HCT116 (cell line): ENCODE measurements at regions not wholly inside any gene's neighbourhood (a gene's known extent, or its start where the extent isn't known, plus 50 kb on each side); places are given as distances from the start of the nearest gene placed in this dataset.

Experiments
- ATAC-seq: fragments of 200-7000 bp; cut with Tn5 transposase; 2 replicates; pipeline ENCODE4 v1.9.1; 2020; ENCODE audit warnings: mild to moderate bottlenecking, moderate library complexity
- BruUV-seq: library from RNA; stranded (reverse); fragments of 400-500 nt; replicated peaks from 2 replicates; lab custom pipeline; 2021; lab: Mats Ljungman, UMichigan
- CTCF ChIA-PET: fragments of 300-600 bp; sonication (Branson Sonifier 250); formaldehyde crosslinking; loops from one replicate; lab custom pipeline; 2021; ENCODE audit warnings: antibody characterized with exemption; lab: Charles Lee
- POLR2A ChIA-PET: fragments of 300-600, 350-600 bp; sonication (Branson Sonifier 250); formaldehyde crosslinking; loops from one replicate; lab custom pipeline; 2021; ENCODE audit warnings: antibody characterized with exemption; lab: Charles Lee
- RAD21 ChIA-PET, 2 experiments: fragments of 300-600 bp; sonication (Branson Sonifier 250); formaldehyde crosslinking; loops; one replicate each; lab custom pipeline; 2023; ENCODE audit warnings: low total read pairs in 2 of 2; ENCODE audit not compliant: uncharacterized antibody in 2 of 2, unreplicated experiment in 2 of 2, low non-redundant PET in 1 of 2; lab: Charles Lee
- DNase-seq: peaks from one replicate; pipeline ENCODE4 v3.0.0-alpha.2; 2010; ENCODE audit warnings: low read depth, low spot score
- H2AFZ ChIP-seq: fragments of 200-600 bp; shearing (Covaris generic), sonication (generic); 2 replicates; pipeline ENCODE4 v1.6.1; 2017; ENCODE audit warnings: low read depth, mixed run types, mixed read lengths, antibody characterized with exemption, low read length; ENCODE audit not compliant: poor library complexity, severe bottlenecking
- H3K27ac ChIP-seq: 2 replicates; pipeline ENCODE4 v1.5.1; 2012; ENCODE audit warnings: low read depth, low read length
- H3K27me3 ChIP-seq: fragments of 200-600 bp; sonication (generic); 2 replicates; pipeline ENCODE4 v1.6.1; 2016; ENCODE audit warnings: mixed run types, low read length, mixed read lengths; ENCODE audit not compliant: insufficient read depth
- H3K36me3 ChIP-seq, 2 experiments: fragments of 200-500 bp in 1 of 2; fragments of 200-600 bp in 1 of 2; sonication (Bioruptor generic) in 1 of 2; sonication (generic) in 1 of 2; 2 replicates each; pipeline versions ENCODE4 v1.5.1 to v1.6.1; 2014 to 2016; ENCODE audit warnings: low read length in 2 of 2, inconsistent platforms in 1 of 2, mixed read lengths in 1 of 2, mixed run types in 1 of 2; ENCODE audit not compliant: insufficient read depth in 2 of 2, control insufficient read depth in 1 of 2
- H3K4me1 ChIP-seq, 2 experiments: fragments of 200-600 bp in 1 of 2; sonication (generic) in 1 of 2; 2 replicates each; pipeline versions ENCODE4 v1.5.1 to v1.6.1; 2012 to 2017; ENCODE audit warnings: low read length in 2 of 2, inconsistent platforms in 1 of 2, mild to moderate bottlenecking in 1 of 2, mixed read lengths in 1 of 2, mixed run types in 1 of 2, moderate library complexity in 1 of 2; ENCODE audit not compliant: insufficient read depth in 2 of 2, control insufficient read depth in 1 of 2
- H3K4me2 ChIP-seq: fragments of 200-600 bp; sonication (generic); 2 replicates; pipeline ENCODE4 v1.6.1; 2017; ENCODE audit warnings: mixed run types, low read length, mixed read lengths
- H3K4me3 ChIP-seq, 2 experiments: fragments of 200-600 bp in 1 of 2; sonication (generic) in 1 of 2; replicated peaks in 1 of 2; 2 replicates each; pipeline ENCODE4 v1.5.1; 2011 to 2016; ENCODE audit warnings: low read length in 2 of 2, control low read depth in 1 of 2, low read depth in 1 of 2, mild to moderate bottlenecking in 1 of 2, mixed read lengths in 1 of 2, mixed run types in 1 of 2
- H3K79me2 ChIP-seq: fragments of 200-600 bp; sonication (generic); 2 replicates; pipeline ENCODE4 v1.6.1; 2017; ENCODE audit warnings: mild to moderate bottlenecking, mixed run types, low read length, moderate library complexity, mixed read lengths; ENCODE audit not compliant: insufficient read depth
- H3K9ac ChIP-seq: fragments of 200-600 bp; sonication (generic); 2 replicates; pipeline ENCODE4 v1.6.1; 2016; ENCODE audit warnings: low read length, mixed read lengths
- H3K9me2 ChIP-seq: fragments of 200-600 bp; sonication (generic), shearing (Covaris generic); 2 replicates; pipeline ENCODE4 v1.6.1; 2017; ENCODE audit warnings: mixed run types, mild to moderate bottlenecking, moderate library complexity; ENCODE audit not compliant: insufficient read depth
- H3K9me3 ChIP-seq, 2 experiments: fragments of 200-500 bp in 1 of 2; fragments of 200-600 bp in 1 of 2; sonication (Bioruptor generic) in 1 of 2; sonication (generic) in 1 of 2; 2 replicates each; pipeline ENCODE4 v1.6.1; 2014 to 2017; ENCODE audit warnings: low read length in 2 of 2, mixed read lengths in 2 of 2, inconsistent platforms in 1 of 2, low read depth in 1 of 2, mild to moderate bottlenecking in 1 of 2, mixed run types in 1 of 2, moderate library complexity in 1 of 2; ENCODE audit not compliant: control insufficient read depth in 1 of 2, insufficient read depth in 1 of 2
- H4K20me1 ChIP-seq: fragments of 200-600 bp; sonication (generic), shearing (Covaris generic); 2 replicates; pipeline ENCODE4 v1.6.1; 2017; ENCODE audit warnings: mixed run types, mild to moderate bottlenecking, moderate library complexity; ENCODE audit not compliant: insufficient read depth
- ATF3 ChIP-seq: IDR thresholded peaks from 2 replicates; pipeline ENCODE4 v1.6.1; 2012
- CBX3 ChIP-seq: IDR thresholded peaks from 2 replicates; pipeline ENCODE4 v1.6.1; 2012; ENCODE audit warnings: low read depth
- EGR1 ChIP-seq: IDR thresholded peaks from 2 replicates; pipeline ENCODE4 v1.6.1; 2012; ENCODE audit warnings: low read depth
- EZH2 ChIP-seq: fragments of 200-600 bp; sonication (generic); IDR thresholded peaks from 2 replicates; pipeline ENCODE4 v1.6.1; 2017; ENCODE audit warnings: antibody characterized with exemption, mixed run types
- EZH2phosphoT487 ChIP-seq: fragments of 200-600 bp; IDR thresholded peaks from 2 replicates; pipeline ENCODE4 v1.6.1; 2018; ENCODE audit warnings: antibody characterized with exemption, borderline replicate concordance
- FOSL1 ChIP-seq: IDR thresholded peaks from 2 replicates; pipeline ENCODE4 v1.6.1; 2012; ENCODE audit warnings: low read depth
- MAX ChIP-seq: IDR thresholded peaks from 2 replicates; pipeline ENCODE4 v1.6.1; 2012
- POLR2A ChIP-seq: IDR thresholded peaks from 2 replicates; pipeline ENCODE4 v1.7.0; 2011; ENCODE audit warnings: borderline replicate concordance; ENCODE audit not compliant: insufficient read depth, insufficient read length; ENCODE audit errors: extremely low read depth
- POLR2AphosphoS5 ChIP-seq: IDR thresholded peaks from 2 replicates; pipeline ENCODE4 v1.6.1; 2011; ENCODE audit warnings: mild to moderate bottlenecking, low read depth, low read length, moderate library complexity
- RAD21 ChIP-seq: IDR thresholded peaks from 2 replicates; pipeline ENCODE4 v1.6.1; 2012; ENCODE audit warnings: low read depth, mild to moderate bottlenecking
- SIN3A ChIP-seq: IDR thresholded peaks from 2 replicates; pipeline ENCODE4 v1.6.1; 2012; ENCODE audit warnings: low read depth
- SP1 ChIP-seq: IDR thresholded peaks from 2 replicates; pipeline ENCODE4 v1.6.1; 2012; ENCODE audit warnings: low read depth
- TCF7L2 ChIP-seq: IDR thresholded peaks from 2 replicates; pipeline ENCODE4 v1.7.0; 2011; ENCODE audit warnings: borderline replicate concordance, inconsistent platforms; ENCODE audit not compliant: insufficient read depth, insufficient read length; ENCODE audit errors: extremely low read depth
- YY1 ChIP-seq: IDR thresholded peaks from 2 replicates; pipeline ENCODE4 v1.6.1; 2011; ENCODE audit warnings: low read length, low read depth, moderate library complexity, mild to moderate bottlenecking; ENCODE audit not compliant: insufficient replicate concordance; ENCODE audit errors: extremely low read depth
- ZBTB33 ChIP-seq: IDR thresholded peaks from 2 replicates; pipeline ENCODE4 v1.6.1; 2011; ENCODE audit warnings: mild to moderate bottlenecking, low read length, moderate library complexity; ENCODE audit not compliant: insufficient replicate concordance; ENCODE audit errors: extremely low read depth
- ZFX ChIP-seq: fragments of 450-650 bp; IDR thresholded peaks from 2 replicates; pipeline ENCODE4 v1.6.1; 2017
- ZNF274 ChIP-seq: fragments of 200-500 bp; sonication (Bioruptor generic); IDR thresholded peaks from 2 replicates; pipeline ENCODE4 v1.6.1; 2014; ENCODE audit warnings: mild to moderate bottlenecking, low read depth, low read length, inconsistent platforms
- intact Hi-C: fragments of 100-400 bp; cut with micrococcal nuclease; formaldehyde crosslinking; loops from 2 replicates; pipeline ENCODE4 v1.10.0; 2022

- Histone ChIP-seq H3K36me3 (no peaks in the 10 kb centered on the region), H3K9ac (no peak overlapping the region), H3K27ac (no peak overlapping the region), H3K9me2 (0 out of 2 replicates have a peak, but pooled peaks cover 2% of the 10 kb centered on the region), H2AFZ (no peak overlapping the region), H3K9me3 (no peaks in the 10 kb centered on the region), H4K20me1 (no peaks in the 10 kb centered on the region), H3K4me3 (no peak overlapping the region), H3K4me2 (no peak overlapping the region), H3K79me2 (no peaks in the 10 kb centered on the region), H3K4me1 (no peaks in the 10 kb centered on the region), H3K27me3 (no peaks in the 10 kb centered on the region)
- no peak for TF ChIP-seq MAX
- no peak for TF ChIP-seq FOSL1
- no peak for TF ChIP-seq SIN3A
- TF ChIP-seq ATF3 = no peak
- TF ChIP-seq RAD21 = no peak
- no peak for TF ChIP-seq ZNF274
- no peak for TF ChIP-seq POLR2AphosphoS5
- no peak for TF ChIP-seq ZFX
- TF ChIP-seq EZH2phosphoT487 = no peak
- no TSS peak for BruUV-seq
- ATAC-seq (no peak), DNase-seq (no peak)
- ChIA-PET CTCF (interaction anchor here (0.8 to 4.4 kb wide), 16 partner anchors 9 to 1825 kb away, joined by 3 to 31 read pairs (median 4); no protein-coding TSS in a partner anchor), RAD21 (interaction anchor here in 1 of 2 experiments (1.0 to 1.2 kb wide), 2 partner anchors 8 to 764 kb away, joined by 3 to 4 read pairs; no protein-coding TSS in a partner anchor), POLR2A (interaction anchor here (0.6 kb wide), 1 partner anchor 1764 kb away, joined by 3 read pairs; no protein-coding TSS in a partner anchor)
- intact Hi-C loops = loop anchor here (1.0 to 5.0 kb wide), 5 partner anchors 272 to 1823 kb away; no protein-coding TSS in a partner anchor
Observed at GRCh38 chr7:115850774-115851173, 179.8 kb downstream of the TFEC start.

GRCh38 chr7:115844857-115845256, 185.7 kb downstream of the TFEC start:
- Histone ChIP-seq H3K4me1 (no peaks in the 10 kb centered on the region), H3K79me2 (no peaks in the 10 kb centered on the region), H3K4me3 (no peak overlapping the region), H4K20me1 (no peaks in the 10 kb centered on the region), H3K4me2 (no peak overlapping the region), H3K9ac (no peak overlapping the region), H3K9me3 (no peaks in the 10 kb centered on the region), H3K27me3 (no peaks in the 10 kb centered on the region), H3K9me2 (0 out of 2 replicates have a peak, but pooled peaks cover 2% of the 10 kb centered on the region), H3K27ac (no peak overlapping the region), H2AFZ (no peak overlapping the region), H3K36me3 (no peaks in the 10 kb centered on the region)
- ATAC-seq (no peak), DNase-seq (no peak)
- ChIA-PET CTCF (no interaction called here), RAD21 (no interaction called here), POLR2A (no interaction called here)
- intact Hi-C loops = no loop called here
- no TSS peak for BruUV-seq
- TF ChIP-seq SP1 = no peak
- no peak for TF ChIP-seq RAD21
- TF ChIP-seq TCF7L2 = no peak
- no peak for TF ChIP-seq POLR2A
- TF ChIP-seq YY1 = no peak
- no peak for TF ChIP-seq POLR2AphosphoS5
- TF ChIP-seq ZBTB33 = no peak
- TF ChIP-seq CBX3 = no peak
- TF ChIP-seq FOSL1 = no peak
- TF ChIP-seq ATF3 = no peak
- TF ChIP-seq ZNF274 = no peak
- no peak for TF ChIP-seq EGR1
- TF ChIP-seq EZH2 = no peak
